Breast epithelium (tissue), 3 donors: ENCODE measurements at regions not wholly inside any gene's neighbourhood (a gene's known extent, or its start where the extent isn't known, plus 50 kb on each side); places are given as distances from the start of the nearest gene placed in this dataset.

Experiments used
- CTCF ChIP-seq, 3 donors: fragments of 450-650 bp; IDR thresholded peaks; one replicate each; pipeline ENCODE4 v1.5.1; 2016 to 2017; ENCODE audit warnings: antibody characterized with exemption in 3 of 3, mild to moderate bottlenecking in 3 of 3, moderate library complexity in 3 of 3
- POLR2A ChIP-seq: fragments of 450-650 bp; IDR thresholded peaks from one replicate; pipeline ENCODE4 v1.6.1; 2016; ENCODE audit warnings: antibody characterized with exemption, mild to moderate bottlenecking, moderate library complexity

- TF ChIP-seq CTCF (IDR thresholded peaks at IDR 0.05) (no peak), POLR2A (no peak)
Observed at GRCh38 chr6:169982461-169983386, 231.3 kb downstream of the ERMARD start.
